Loucy (cell line): ENCODE measurements at regions not wholly inside any gene's neighbourhood (a gene's known extent, or its start where the extent isn't known, plus 50 kb on each side); places are given as distances from the start of the nearest gene placed in this dataset.

Experiments used
- H2AFZ ChIP-seq: fragments of 200-600 bp; sonication (generic); 2 replicates; pipeline ENCODE4 v1.6.0; 2016; ENCODE audit warnings: antibody characterized with exemption, mild to moderate bottlenecking, low read length, moderate library complexity
- H3F3A ChIP-seq: fragments of 200-600 bp; 2 replicates; pipeline ENCODE4 v1.6.0; 2016; ENCODE audit warnings: antibody characterized with exemption, low read depth, mild to moderate bottlenecking
- H3K27me3 ChIP-seq: fragments of 200-600 bp; sonication (generic); 2 replicates; pipeline ENCODE4 v1.6.1; 2014; ENCODE audit warnings: low read length, mild to moderate bottlenecking; ENCODE audit not compliant: insufficient read depth, poor library complexity, severe bottlenecking
- H3K36me3 ChIP-seq: fragments of 200-600 bp; sonication (generic); 2 replicates; pipeline ENCODE4 v1.6.1; 2016; ENCODE audit warnings: low read length; ENCODE audit not compliant: insufficient read depth
- H3K4me1 ChIP-seq: fragments of 200-600 bp; sonication (generic); 2 replicates; pipeline ENCODE4 v1.5.1; 2014; ENCODE audit warnings: low read length, mild to moderate bottlenecking; ENCODE audit not compliant: insufficient read depth, poor library complexity, severe bottlenecking
- H3K4me2 ChIP-seq: fragments of 200-600 bp; sonication (generic); 2 replicates; pipeline ENCODE4 v1.6.0; 2014; ENCODE audit warnings: antibody characterized with exemption, low read length, low read depth, mild to moderate bottlenecking; ENCODE audit not compliant: poor library complexity, severe bottlenecking
- H3K4me3 ChIP-seq: fragments of 200-600 bp; sonication (generic); 2 replicates; pipeline ENCODE4 v1.5.1; 2014; ENCODE audit warnings: low read length, mild to moderate bottlenecking, mixed read lengths; ENCODE audit not compliant: poor library complexity, severe bottlenecking
- H3K79me2 ChIP-seq: fragments of 200-600 bp; sonication (generic); 2 replicates; pipeline ENCODE4 v1.6.1; 2014; ENCODE audit warnings: low read length; ENCODE audit not compliant: insufficient read depth
- H3K9ac ChIP-seq: fragments of 200-600 bp; sonication (generic); 2 replicates; pipeline ENCODE4 v1.6.0; 2014; ENCODE audit warnings: mild to moderate bottlenecking, low read depth, low read length, moderate library complexity; ENCODE audit not compliant: poor library complexity, severe bottlenecking
- H3K9me2 ChIP-seq: fragments of 200-600 bp; sonication (generic); replicated peaks from 2 replicates; pipeline ENCODE4 v1.6.1; 2016; ENCODE audit warnings: low read depth, low read length, mixed read lengths
- H3K9me3 ChIP-seq: fragments of 200-600 bp; sonication (generic); 2 replicates; pipeline ENCODE4 v1.6.1; 2014; ENCODE audit warnings: mild to moderate bottlenecking, antibody characterized with exemption, low read length, low read depth; ENCODE audit not compliant: insufficient read depth
- H4K20me1 ChIP-seq: fragments of 200-600 bp; sonication (generic); 2 replicates; pipeline ENCODE4 v1.6.0; 2014; ENCODE audit warnings: antibody characterized with exemption, low read length, mild to moderate bottlenecking; ENCODE audit not compliant: insufficient read depth, poor library complexity, severe bottlenecking
- CTCF ChIP-seq: fragments of 200-600 bp; sonication (generic); conservative IDR thresholded peaks from 2 replicates; pipeline ENCODE4 v1.5.1; 2014; ENCODE audit warnings: mild to moderate bottlenecking, antibody characterized with exemption, low read length
- EZH2phosphoT487 ChIP-seq: fragments of 200-600 bp; IDR thresholded peaks from 2 replicates; pipeline ENCODE4 v1.6.1; 2018; ENCODE audit warnings: antibody characterized with exemption, mild to moderate bottlenecking, moderate library complexity, borderline replicate concordance

- Histone ChIP-seq H3K79me2 (no peaks in the 10 kb centered on the region), H2AFZ (no peak overlapping the region), H3K27me3 (no peaks in the 10 kb centered on the region), H3K9me2 (no peaks in the 10 kb centered on the region), H3K4me2 (no peak overlapping the region), H3K36me3 (no peaks in the 10 kb centered on the region), H3K4me3 (no peak overlapping the region), H4K20me1 (no peaks in the 10 kb centered on the region), H3K4me1 (no peaks in the 10 kb centered on the region), H3K9ac (no peak overlapping the region), H3F3A (no peaks in the 10 kb centered on the region), H3K9me3 (no peaks in the 10 kb centered on the region)
- TF ChIP-seq EZH2phosphoT487 (no peak), CTCF (no peak)
Measured at GRCh38 chr16:63096857-63097256, 1060.6 kb upstream of the CDH8 start.

GRCh38 chr16:63092736-63093135 is 1056.5 kb upstream of the CDH8 start:
- Histone ChIP-seq H3K4me1 (no peaks in the 10 kb centered on the region), H3K4me3 (no peak overlapping the region), H3K9me3 (no peaks in the 10 kb centered on the region), H3K36me3 (no peaks in the 10 kb centered on the region), H3K9me2 (no peaks in the 10 kb centered on the region), H2AFZ (no peak overlapping the region), H3K79me2 (no peaks in the 10 kb centered on the region), H3K27me3 (no peaks in the 10 kb centered on the region), H4K20me1 (no peaks in the 10 kb centered on the region), H3F3A (no peaks in the 10 kb centered on the region), H3K4me2 (no peak overlapping the region), H3K9ac (no peak overlapping the region)
- TF ChIP-seq CTCF (no peak), EZH2phosphoT487 (no peak)

GRCh38 chr16:63082101-63082500 is 1045.9 kb upstream of the CDH8 start:
- Histone ChIP-seq H3K9me2 (no peaks in the 10 kb centered on the region), H3K4me2 (no peak overlapping the region), H3K4me1 (no peaks in the 10 kb centered on the region), H4K20me1 (no peaks in the 10 kb centered on the region), H3K36me3 (no peaks in the 10 kb centered on the region), H3K9me3 (no peaks in the 10 kb centered on the region), H3K27me3 (no peaks in the 10 kb centered on the region), H3F3A (no peaks in the 10 kb centered on the region), H2AFZ (no peak overlapping the region), H3K4me3 (no peak overlapping the region), H3K79me2 (no peaks in the 10 kb centered on the region), H3K9ac (no peak overlapping the region)
- TF ChIP-seq CTCF (no peak), EZH2phosphoT487 (no peak)
